ENCODE measurements at regions not wholly inside any gene's neighbourhood (a gene's known extent, or its start where the extent isn't known, plus 50 kb on each side); places are given as distances from the start of the nearest gene placed in this dataset.

DNA sequence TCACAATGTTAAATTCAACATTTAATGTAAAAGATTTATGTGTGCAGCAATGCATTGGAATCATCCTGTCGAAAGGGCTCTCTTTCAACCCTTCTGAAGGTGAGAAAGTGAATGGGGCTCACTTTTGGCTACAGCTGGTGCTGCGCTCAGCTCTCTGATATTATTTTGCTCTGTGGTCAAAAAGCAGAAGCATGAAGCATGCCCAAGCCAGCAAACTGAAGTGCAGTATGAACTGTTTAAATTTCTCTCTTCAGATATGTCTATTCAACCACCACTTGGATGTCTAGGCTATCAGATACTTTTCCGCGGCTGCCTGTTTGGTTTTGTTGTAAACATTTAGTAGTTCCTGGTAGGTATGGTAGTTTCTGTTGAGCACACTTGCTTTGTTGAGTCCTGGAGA is 216.9 kb upstream of the TMPRSS15 start:
- Histone ChIP-seq H3K79me2 (ENCODE audit: insufficient read depth) (no peaks in the 10 kb centered on the region), H3K27me3 (replicated peaks; ENCODE audit: insufficient read depth) (no peaks in the 10 kb centered on the region), H3K27ac (no peak overlapping the region), H2AFZ (no peak overlapping the region), H3K4me2 (ENCODE audit: unreplicated experiment) (no peak overlapping the region), H3K9ac (no peak overlapping the region), H3K9me3 (ENCODE audit: low read depth) (no peaks in the 10 kb centered on the region), H3K4me3 (no peak overlapping the region), H3K9me2 (ENCODE audit: insufficient read depth) (no peaks in the 10 kb centered on the region), H3F3A (ENCODE audit: insufficient read depth) (no peaks in the 10 kb centered on the region), H3K36me3 (ENCODE audit: low read depth) (no peaks in the 10 kb centered on the region), H4K20me1 (ENCODE audit: insufficient read depth) (no peaks in the 10 kb centered on the region), H3K4me1 (ENCODE audit: insufficient read depth) (no peaks in the 10 kb centered on the region)
- 41 to 46% methylated on average over 4 of the region's 4 CpGs for WGBS, 2 experiments (ENCODE audit: low coverage in 1 of 2, low lambda C conversion rate in 2 of 2, missing lambda C conversion rate in 2 of 2)
- TF ChIP-seq EZH2 (IDR thresholded peaks at IDR 0.05; ENCODE audit: insufficient read depth, poor library complexity, severe bottlenecking) (no peak), EZH2phosphoT487 (IDR thresholded peaks at IDR 0.05; ENCODE audit: insufficient read depth, low read depth) (no peak)
- in situ Hi-C loops (cut with MboI): no loop called here
- no peak for DNase-seq

DNA sequence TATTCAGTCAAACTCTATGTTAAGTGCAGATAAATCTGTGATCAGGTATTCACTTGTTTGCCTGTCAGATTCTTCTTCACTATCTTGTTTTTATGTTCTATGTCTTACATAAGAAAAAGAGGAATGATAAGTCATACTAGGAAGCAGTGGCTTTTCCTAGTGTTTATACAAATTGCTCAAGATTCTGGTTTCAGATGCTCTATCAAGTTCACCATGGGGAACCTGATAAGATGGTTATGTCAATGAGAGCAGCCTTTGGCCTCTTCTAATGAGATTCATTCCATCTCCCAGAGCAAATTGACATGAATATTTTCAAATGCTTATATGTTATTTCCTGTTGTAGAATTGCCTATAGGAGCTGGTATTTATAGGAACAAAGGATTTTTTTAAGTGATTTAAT is 218.8 kb upstream of the TMPRSS15 start:
- Histone ChIP-seq H3K79me2 (ENCODE audit: insufficient read depth) (no peaks in the 10 kb centered on the region), H4K20me1 (ENCODE audit: insufficient read depth) (no peaks in the 10 kb centered on the region), H3K27ac (no peak overlapping the region), H3K4me3 (no peak overlapping the region), H2AFZ (no peak overlapping the region), H3K9ac (no peak overlapping the region), H3K27me3 (replicated peaks; ENCODE audit: insufficient read depth) (no peaks in the 10 kb centered on the region), H3K9me3 (ENCODE audit: low read depth) (peaks cover 4% of the 10 kb centered on the region), H3K9me2 (ENCODE audit: insufficient read depth) (no peaks in the 10 kb centered on the region), H3K36me3 (ENCODE audit: low read depth) (no peaks in the 10 kb centered on the region), H3K4me1 (ENCODE audit: insufficient read depth) (no peaks in the 10 kb centered on the region), H3F3A (ENCODE audit: insufficient read depth) (no peaks in the 10 kb centered on the region), H3K4me2 (ENCODE audit: unreplicated experiment) (no peak overlapping the region)
- in situ Hi-C loops (cut with MboI): no loop called here
- DNase-seq: no peak
- TF ChIP-seq EZH2 (IDR thresholded peaks at IDR 0.05; ENCODE audit: insufficient read depth, poor library complexity, severe bottlenecking): no peak
- no peak for TF ChIP-seq EZH2phosphoT487 (IDR thresholded peaks at IDR 0.05; ENCODE audit: insufficient read depth, low read depth)

DNA sequence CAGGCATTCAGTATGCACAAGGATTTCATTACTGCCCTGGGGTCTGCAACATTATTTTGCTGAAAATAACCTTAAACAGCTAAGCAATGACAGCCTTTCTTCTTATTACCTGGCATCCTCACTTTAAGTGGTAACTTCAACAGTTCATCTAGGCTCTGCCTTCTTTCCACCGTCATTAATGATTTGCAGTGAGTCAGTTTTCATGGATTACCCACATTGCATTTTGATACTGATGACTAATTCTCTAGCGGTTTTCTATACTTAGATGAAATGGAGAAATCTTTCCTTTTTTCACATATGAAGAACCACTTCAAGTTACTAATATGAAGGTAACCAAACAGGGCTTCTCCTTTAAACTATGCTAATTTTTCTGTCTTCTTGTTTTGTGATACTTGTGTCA is 226.9 kb upstream of the TMPRSS15 start:
- Histone ChIP-seq H3K9me2 (ENCODE audit: insufficient read depth) (no peaks in the 10 kb centered on the region), H3K4me3 (no peak overlapping the region), H4K20me1 (ENCODE audit: insufficient read depth) (no peaks in the 10 kb centered on the region), H3F3A (ENCODE audit: insufficient read depth) (no peaks in the 10 kb centered on the region), H3K27ac (no peak overlapping the region), H3K9me3 (ENCODE audit: low read depth) (peaks cover 10% of the 10 kb centered on the region), H3K4me1 (ENCODE audit: insufficient read depth) (no peaks in the 10 kb centered on the region), H2AFZ (no peak overlapping the region), H3K79me2 (ENCODE audit: insufficient read depth) (no peaks in the 10 kb centered on the region), H3K9ac (no peak overlapping the region), H3K27me3 (replicated peaks; ENCODE audit: insufficient read depth) (no peaks in the 10 kb centered on the region), H3K36me3 (ENCODE audit: low read depth) (no peaks in the 10 kb centered on the region), H3K4me2 (ENCODE audit: unreplicated experiment) (no peak overlapping the region)
- no peak for DNase-seq
- in situ Hi-C loops (cut with MboI): no loop called here
- TF ChIP-seq EZH2phosphoT487 (IDR thresholded peaks at IDR 0.05; ENCODE audit: insufficient read depth, low read depth) (no peak), EZH2 (IDR thresholded peaks at IDR 0.05; ENCODE audit: insufficient read depth, poor library complexity, severe bottlenecking) (no peak)
- WGBS, 2 experiments (ENCODE audit: low coverage in 1 of 2, low lambda C conversion rate in 2 of 2, missing lambda C conversion rate in 2 of 2): 6 to 12% methylated on average over 2 of the region's 2 CpGs

DNA sequence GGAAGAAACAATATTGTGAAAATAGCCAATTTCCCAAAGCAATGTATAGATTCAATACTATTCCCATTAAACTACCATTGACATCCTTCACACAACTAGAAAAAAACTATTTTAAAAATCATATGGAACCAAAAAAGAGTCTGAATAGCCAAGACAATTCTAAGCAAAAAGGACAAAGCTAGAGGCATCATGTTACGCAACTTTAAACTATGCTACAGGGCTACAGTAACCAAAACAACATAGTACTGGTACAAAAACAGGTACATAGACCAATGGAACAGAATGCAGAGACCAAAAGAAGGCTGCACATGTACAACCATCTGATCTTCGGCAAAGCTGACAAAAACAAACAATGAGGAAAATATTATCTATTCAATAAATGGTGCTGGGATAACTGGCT is 233.3 kb upstream of the TMPRSS15 start:
- H3K9me3 ChIP-seq (ENCODE audit: low read depth): no peaks in the 10 kb centered on the region
- H3K79me2 ChIP-seq (ENCODE audit: insufficient read depth): no peaks in the 10 kb centered on the region
- no peak overlapping the region for H3K4me2 ChIP-seq (ENCODE audit: unreplicated experiment)
- no peaks in the 10 kb centered on the region for H3K27me3 ChIP-seq (replicated peaks; ENCODE audit: insufficient read depth)
- no peaks in the 10 kb centered on the region for H3K36me3 ChIP-seq (ENCODE audit: low read depth)
- H3K4me3 ChIP-seq: no peak overlapping the region
- no peak overlapping the region for H3K27ac ChIP-seq
- no peaks in the 10 kb centered on the region for H3K4me1 ChIP-seq (ENCODE audit: insufficient read depth)
- H3F3A ChIP-seq (ENCODE audit: insufficient read depth): no peaks in the 10 kb centered on the region
- H3K9ac ChIP-seq: no peak overlapping the region
- no peaks in the 10 kb centered on the region for H3K9me2 ChIP-seq (ENCODE audit: insufficient read depth)
- in situ Hi-C loops (cut with MboI): no loop called here
- 29 to 47% methylated on average over 2 of the region's 2 CpGs for WGBS, 2 experiments (ENCODE audit: low coverage in 1 of 2, low lambda C conversion rate in 2 of 2, missing lambda C conversion rate in 2 of 2)
- H2AFZ ChIP-seq: no peak overlapping the region
- DNase-seq: no peak
- TF ChIP-seq EZH2phosphoT487 (IDR thresholded peaks at IDR 0.05; ENCODE audit: insufficient read depth, low read depth): no peak
- TF ChIP-seq EZH2 (IDR thresholded peaks at IDR 0.05; ENCODE audit: insufficient read depth, poor library complexity, severe bottlenecking): no peak
- H4K20me1 ChIP-seq (ENCODE audit: insufficient read depth): no peaks in the 10 kb centered on the region

DNA sequence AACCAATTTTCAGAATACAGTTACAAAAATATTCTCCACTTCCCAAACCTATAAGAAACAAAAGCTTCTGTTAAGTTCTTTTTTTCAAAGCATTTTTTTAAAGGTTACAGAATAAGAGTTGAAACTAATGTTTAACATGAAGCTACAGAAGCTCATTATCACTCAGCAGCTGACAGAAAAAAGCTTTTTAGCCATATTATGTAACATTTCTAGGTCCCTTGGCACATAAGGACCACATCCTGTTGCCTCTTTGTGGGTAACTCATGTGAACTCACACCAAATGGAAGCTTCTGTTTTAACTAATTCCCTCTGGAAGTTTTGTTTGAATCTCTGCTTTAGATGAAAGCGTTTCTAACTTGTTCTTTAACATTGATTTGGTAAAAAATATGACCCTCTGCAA is 242.5 kb upstream of the TMPRSS15 start:
- no peaks in the 10 kb centered on the region for H3K36me3 ChIP-seq (ENCODE audit: low read depth)
- no peaks in the 10 kb centered on the region for H3K4me1 ChIP-seq (ENCODE audit: insufficient read depth)
- no peaks in the 10 kb centered on the region for H3K9me2 ChIP-seq (ENCODE audit: insufficient read depth)
- no peak for DNase-seq
- no peak overlapping the region for H2AFZ ChIP-seq
- H3F3A ChIP-seq (ENCODE audit: insufficient read depth): no peaks in the 10 kb centered on the region
- H4K20me1 ChIP-seq (ENCODE audit: insufficient read depth): no peaks in the 10 kb centered on the region
- no peak overlapping the region for H3K9ac ChIP-seq
- no peaks in the 10 kb centered on the region for H3K79me2 ChIP-seq (ENCODE audit: insufficient read depth)
- 0 to 6% methylated on average over 1 of the region's 1 CpG for WGBS, 2 experiments (ENCODE audit: low coverage in 1 of 2, low lambda C conversion rate in 2 of 2, missing lambda C conversion rate in 2 of 2)
- no peak overlapping the region for H3K4me2 ChIP-seq (ENCODE audit: unreplicated experiment)
- no peak overlapping the region for H3K4me3 ChIP-seq
- no peak for TF ChIP-seq EZH2 (IDR thresholded peaks at IDR 0.05; ENCODE audit: insufficient read depth, poor library complexity, severe bottlenecking)
- no peak for TF ChIP-seq EZH2phosphoT487 (IDR thresholded peaks at IDR 0.05; ENCODE audit: insufficient read depth, low read depth)
- H3K27me3 ChIP-seq (replicated peaks; ENCODE audit: insufficient read depth): no peaks in the 10 kb centered on the region
- H3K9me3 ChIP-seq (ENCODE audit: low read depth): peaks cover 7% of the 10 kb centered on the region
- in situ Hi-C loops (cut with MboI): no loop called here
- H3K27ac ChIP-seq: no peak overlapping the region
